ENCODE measurements at regions not wholly inside any gene's neighbourhood (a gene's known extent, or its start where the extent isn't known, plus 50 kb on each side); places are given as distances from the start of the nearest gene placed in this dataset.

DNA sequence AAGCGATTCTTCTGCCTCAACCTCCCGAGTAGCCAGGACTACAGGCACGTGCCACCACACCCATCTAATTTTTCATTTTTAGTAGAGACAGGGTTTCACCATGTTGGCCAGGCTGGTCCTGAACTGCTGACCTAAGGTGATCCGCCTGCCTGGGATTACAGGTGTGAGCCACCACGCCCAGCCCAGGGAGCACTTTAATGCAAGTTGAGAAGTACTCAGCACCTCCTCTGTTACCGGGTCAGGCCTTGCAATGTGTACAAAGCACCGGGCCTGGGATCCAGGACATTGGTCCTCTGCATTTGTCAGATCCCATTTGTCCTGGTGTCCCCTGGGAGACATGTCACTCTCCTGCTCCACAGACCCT is 143.6 kb downstream of the TOMM20 start:
- intact Hi-C loops (cut with DNase I; ENCODE audit: low total_unique reads): no loop called here
- Histone ChIP-seq H3K4me1 (peaks cover 28 to 52% of the 10 kb centered on the region in 2 donors), H3K4me3 (no peak overlapping the region), H3K27ac (peak overlapping the region; percentile 92 to 96), H3K9me3 (no peaks in the 10 kb centered on the region), H3K36me3 (no peaks in the 10 kb centered on the region), H3K27me3 (no peaks in the 10 kb centered on the region)
- no peak for TF ChIP-seq POLR2A (IDR thresholded peaks at IDR 0.05)
- no peak for DNase-seq (ENCODE audit: low spot score in 2 of 2)

DNA sequence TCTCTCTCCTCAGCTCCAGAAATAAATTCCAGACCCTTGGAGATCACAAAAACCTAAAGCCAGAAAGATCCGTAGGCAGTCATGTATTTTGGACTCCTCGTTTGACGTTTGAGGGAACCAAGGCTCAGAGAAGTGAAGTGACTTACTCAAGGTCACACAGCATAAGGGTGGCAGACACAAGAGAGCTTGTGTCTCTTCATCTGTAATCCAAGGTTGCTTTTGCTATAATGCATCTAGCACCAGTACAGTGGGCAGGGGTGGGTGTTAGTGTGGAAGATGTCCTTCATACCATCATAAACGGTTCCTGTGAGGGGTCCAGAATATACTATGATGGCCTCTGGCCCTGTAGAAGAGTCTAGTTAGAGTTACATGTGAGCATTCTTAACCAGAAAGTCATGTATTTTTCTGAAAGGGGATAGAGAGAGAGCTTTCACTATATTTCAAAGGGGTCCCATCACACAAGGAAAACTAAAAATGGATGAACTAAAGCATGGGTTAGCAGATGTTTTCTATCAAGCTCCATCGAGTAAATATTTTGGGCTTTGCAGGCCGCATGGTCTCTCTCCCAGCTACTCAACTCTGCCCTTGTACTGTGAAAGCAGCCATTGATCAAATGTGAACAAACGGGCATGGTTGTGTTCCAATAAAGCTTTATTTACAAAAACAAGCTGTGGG is 144.9 kb downstream of the TOMM20 start:
- TF ChIP-seq POLR2A (IDR thresholded peaks at IDR 0.05) (no peak), POLR2AphosphoS5 (IDR thresholded peaks at IDR 0.05) (no peak)
- TF ChIP-seq, protein P1, sequence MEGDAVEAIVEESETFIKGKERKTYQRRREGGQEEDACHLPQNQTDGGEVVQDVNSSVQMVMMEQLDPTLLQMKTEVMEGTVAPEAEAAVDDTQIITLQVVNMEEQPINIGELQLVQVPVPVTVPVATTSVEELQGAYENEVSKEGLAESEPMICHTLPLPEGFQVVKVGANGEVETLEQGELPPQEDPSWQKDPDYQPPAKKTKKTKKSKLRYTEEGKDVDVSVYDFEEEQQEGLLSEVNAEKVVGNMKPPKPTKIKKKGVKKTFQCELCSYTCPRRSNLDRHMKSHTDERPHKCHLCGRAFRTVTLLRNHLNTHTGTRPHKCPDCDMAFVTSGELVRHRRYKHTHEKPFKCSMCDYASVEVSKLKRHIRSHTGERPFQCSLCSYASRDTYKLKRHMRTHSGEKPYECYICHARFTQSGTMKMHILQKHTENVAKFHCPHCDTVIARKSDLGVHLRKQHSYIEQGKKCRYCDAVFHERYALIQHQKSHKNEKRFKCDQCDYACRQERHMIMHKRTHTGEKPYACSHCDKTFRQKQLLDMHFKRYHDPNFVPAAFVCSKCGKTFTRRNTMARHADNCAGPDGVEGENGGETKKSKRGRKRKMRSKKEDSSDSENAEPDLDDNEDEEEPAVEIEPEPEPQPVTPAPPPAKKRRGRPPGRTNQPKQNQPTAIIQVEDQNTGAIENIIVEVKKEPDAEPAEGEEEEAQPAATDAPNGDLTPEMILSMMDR (IDR thresholded peaks at IDR 0.05): no peak
- peaks cover 38 to 58% of the 10 kb centered on the region in 2 donors for H3K4me1 ChIP-seq
- DNase-seq (ENCODE audit: low spot score in 2 of 2): no peak
- H3K9me3 ChIP-seq: no peaks in the 10 kb centered on the region
- H3K27me3 ChIP-seq: no peaks in the 10 kb centered on the region
- no peak overlapping the region for H3K4me3 ChIP-seq
- peak overlapping the region; percentile 42 to 96 for H3K27ac ChIP-seq
- intact Hi-C loops (cut with DNase I; ENCODE audit: low total_unique reads): loop anchor here (2.0 kb wide), 1 partner anchor 39 kb away; no protein-coding TSS in a partner anchor
- H3K36me3 ChIP-seq: no peaks in the 10 kb centered on the region

DNA sequence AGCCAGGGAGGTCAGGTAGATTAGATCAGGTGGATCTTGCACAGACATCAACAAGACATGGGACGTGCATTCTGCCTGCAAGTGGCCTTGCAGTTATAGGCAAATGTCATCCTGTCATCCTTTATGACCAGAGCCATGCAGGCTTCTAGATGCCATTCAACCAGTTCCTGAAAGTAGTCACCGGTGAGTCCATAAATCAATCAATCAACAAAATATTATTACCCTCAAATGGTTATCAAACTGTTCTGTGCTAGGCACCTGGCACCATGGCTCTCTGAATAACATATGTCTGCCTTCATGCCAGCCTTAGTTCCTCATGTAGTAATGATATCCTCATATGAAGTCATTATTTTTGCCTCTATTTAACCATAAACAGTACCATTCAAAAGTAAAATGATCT is 146.9 kb downstream of the TOMM20 start:
- no peaks in the 10 kb centered on the region for H3K36me3 ChIP-seq
- DNase-seq (ENCODE audit: low spot score in 2 of 2): no peak

DNA sequence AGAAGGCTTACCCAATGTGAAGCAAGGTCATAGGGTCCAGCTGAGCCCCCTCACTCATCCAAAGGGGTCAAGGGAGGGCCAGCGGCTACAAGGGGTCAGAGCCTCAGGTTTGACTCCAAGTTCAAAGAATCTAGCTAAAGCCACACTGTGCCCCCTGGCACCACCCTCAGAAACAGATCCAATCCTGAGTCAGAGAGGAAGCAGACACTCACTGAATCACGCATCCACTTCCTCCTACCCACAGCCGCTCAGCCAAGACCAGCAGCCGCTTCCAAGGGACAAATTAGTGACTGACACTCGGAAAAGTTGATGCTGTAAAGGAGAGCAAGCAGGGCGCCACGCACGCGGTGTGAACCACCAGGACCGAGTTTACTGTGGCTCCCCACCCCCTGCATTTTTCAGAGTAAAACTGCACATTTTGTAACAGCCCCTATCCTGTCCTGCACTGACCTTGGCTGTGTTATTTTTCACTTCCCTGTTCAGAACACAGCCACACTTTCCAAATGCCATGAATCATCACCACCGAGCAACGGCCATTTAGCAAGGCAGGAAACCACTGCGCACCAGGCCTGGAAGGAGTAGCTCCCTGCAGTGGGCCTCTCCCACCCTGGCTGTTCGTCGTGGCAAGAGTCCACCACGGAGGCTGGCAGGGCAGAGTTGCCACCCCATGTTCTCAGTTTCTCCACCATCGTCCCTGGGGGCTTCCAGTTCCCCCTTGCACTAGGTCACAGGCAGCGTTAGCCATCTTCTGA is 147.8 kb downstream of the TOMM20 start:
- Histone ChIP-seq H3K9me3 (no peaks in the 10 kb centered on the region), H3K27ac (peak overlapping the region; percentile 97 to 98), H3K36me3 (no peaks in the 10 kb centered on the region), H3K4me3 (peak overlapping the region in 2 of 3 donors; percentile 21 to 26), H3K27me3 (no peaks in the 10 kb centered on the region), H3K4me1 (peaks cover 25 to 51% of the 10 kb centered on the region in 2 donors)
- intact Hi-C loops (cut with DNase I; ENCODE audit: low total_unique reads): no loop called here
- TF ChIP-seq, protein P1 (IDR thresholded peaks at IDR 0.05): no peak
- TF ChIP-seq POLR2A (IDR thresholded peaks at IDR 0.05) (no peak), POLR2AphosphoS5 (IDR thresholded peaks at IDR 0.05) (peak; percentile 70 to 92 (median 88))
- peak; percentile 62 to 81 for DNase-seq (ENCODE audit: low spot score in 2 of 2)

More for the DNA sequence above, 146.9 kb downstream of the TOMM20 start:
- Histone ChIP-seq H3K27ac (peak overlapping the region; percentile 97 to 98), H3K9me3 (no peaks in the 10 kb centered on the region), H3K4me1 (peaks cover 25 to 53% of the 10 kb centered on the region in 2 donors), H3K27me3 (no peaks in the 10 kb centered on the region), H3K4me3 (no peak overlapping the region)
- TF ChIP-seq, protein P1 (IDR thresholded peaks at IDR 0.05): no peak
- TF ChIP-seq POLR2A (IDR thresholded peaks at IDR 0.05) (no peak), POLR2AphosphoS5 (IDR thresholded peaks at IDR 0.05) (no peak)
- intact Hi-C loops (cut with DNase I; ENCODE audit: low total_unique reads): loop anchor here (2.0 kb wide), 1 partner anchor 41 kb away; no protein-coding TSS in a partner anchor

DNA sequence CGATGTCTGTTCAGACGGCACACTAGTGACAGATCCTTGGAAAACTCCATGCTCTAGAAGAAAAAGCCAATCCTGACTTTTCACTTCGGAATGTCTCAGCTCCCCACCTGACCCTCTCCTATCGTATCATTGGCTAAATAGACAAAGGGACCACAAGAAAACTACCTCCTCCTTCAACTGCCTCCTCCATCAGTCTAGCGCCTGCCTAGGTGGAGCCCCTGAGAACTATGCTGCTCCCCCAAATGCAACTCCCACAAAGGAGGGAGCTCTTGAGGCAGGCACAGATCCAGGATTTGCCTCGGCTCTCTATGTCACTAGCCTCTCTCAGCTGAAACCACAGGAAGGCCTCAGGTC is 148.4 kb downstream of the TOMM20 start:
- H3K27ac ChIP-seq: peak overlapping the region; percentile 97 to 98
- DNase-seq (ENCODE audit: low spot score in 2 of 2): no peak
- H3K27me3 ChIP-seq: no peaks in the 10 kb centered on the region
- peaks cover 25 to 49% of the 10 kb centered on the region in 2 donors for H3K4me1 ChIP-seq
- no peaks in the 10 kb centered on the region for H3K9me3 ChIP-seq
- TF ChIP-seq, protein P1 (IDR thresholded peaks at IDR 0.05): no peak
- TF ChIP-seq POLR2AphosphoS5 (IDR thresholded peaks at IDR 0.05) (no peak), POLR2A (IDR thresholded peaks at IDR 0.05) (no peak)
- peak overlapping the region in 2 of 3 donors; percentile 21 to 26 for H3K4me3 ChIP-seq
- no peaks in the 10 kb centered on the region for H3K36me3 ChIP-seq
- intact Hi-C loops (cut with DNase I; ENCODE audit: low total_unique reads): no loop called here

Measured in breast epithelium (tissue), 4 donors.